ENCODE measurements at regions not wholly inside any gene's neighbourhood (a gene's known extent, or its start where the extent isn't known, plus 50 kb on each side); places are given as distances from the start of the nearest gene placed in this dataset.

GRCh38 chr4:185931986-185932385, 120.0 kb upstream of the SORBS2 start:
- no peak overlapping the region for H3K4me3 ChIP-seq (ENCODE audit: low read depth, low read length)
- TF ChIP-seq CTCF (IDR thresholded peaks at IDR 0.05; ENCODE audit: low read depth, low read length, missing control alignments): no peak
- DNase-seq (ENCODE audit: low read depth): no peak

- DNase-seq (ENCODE audit: low read depth): no peak
- no peak for TF ChIP-seq CTCF (IDR thresholded peaks at IDR 0.05; ENCODE audit: low read depth, low read length, missing control alignments)
- no peak overlapping the region for H3K4me3 ChIP-seq (ENCODE audit: low read depth, low read length)
Observed at GRCh38 chr4:185932491-185932890, 120.5 kb upstream of the SORBS2 start.

- no peak for TF ChIP-seq CTCF (IDR thresholded peaks at IDR 0.05; ENCODE audit: low read depth, low read length, missing control alignments)
- no peak overlapping the region for H3K4me3 ChIP-seq (ENCODE audit: low read depth, low read length)
- no peak for DNase-seq (ENCODE audit: low read depth)
Observed at GRCh38 chr4:185933078-185933581, 121.1 kb upstream of the SORBS2 start.

GRCh38 chr4:185936650-185937376, 124.8 kb upstream of the SORBS2 start:
- no peak overlapping the region for H3K4me3 ChIP-seq (ENCODE audit: low read depth, low read length)
- TF ChIP-seq CTCF (IDR thresholded peaks at IDR 0.05; ENCODE audit: low read depth, low read length, missing control alignments): no peak
- DNase-seq (ENCODE audit: low read depth): no peak

- no peak for TF ChIP-seq CTCF (IDR thresholded peaks at IDR 0.05; ENCODE audit: low read depth, low read length, missing control alignments)
- H3K4me3 ChIP-seq (ENCODE audit: low read depth, low read length): no peak overlapping the region
- no peak for DNase-seq (ENCODE audit: low read depth)
Observed at GRCh38 chr4:185938654-185939053, 126.7 kb upstream of the SORBS2 start.

GRCh38 chr4:185941461-185941860, 127.5 kb upstream of the TLR3 start:
- DNase-seq (ENCODE audit: low read depth): no peak
- no peak for TF ChIP-seq CTCF (IDR thresholded peaks at IDR 0.05; ENCODE audit: low read depth, low read length, missing control alignments)
- no peak overlapping the region for H3K4me3 ChIP-seq (ENCODE audit: low read depth, low read length)

GRCh38 chr4:185945252-185945651, 123.7 kb upstream of the TLR3 start:
- H3K4me3 ChIP-seq (ENCODE audit: low read depth, low read length): no peak overlapping the region
- no peak for DNase-seq (ENCODE audit: low read depth)
- no peak for TF ChIP-seq CTCF (IDR thresholded peaks at IDR 0.05; ENCODE audit: low read depth, low read length, missing control alignments)
